Loucy (cell line): ENCODE measurements at regions not wholly inside any gene's neighbourhood (a gene's known extent, or its start where the extent isn't known, plus 50 kb on each side); places are given as distances from the start of the nearest gene placed in this dataset.

Source experiments
- CTCF ChIP-seq: fragments of 200-600 bp; sonication (generic); conservative IDR thresholded peaks from 2 replicates; pipeline ENCODE4 v1.5.1; 2014; ENCODE audit warnings: mild to moderate bottlenecking, antibody characterized with exemption, low read length
- EZH2phosphoT487 ChIP-seq: fragments of 200-600 bp; IDR thresholded peaks from 2 replicates; pipeline ENCODE4 v1.6.1; 2018; ENCODE audit warnings: antibody characterized with exemption, mild to moderate bottlenecking, moderate library complexity, borderline replicate concordance

- no peak for TF ChIP-seq CTCF
- no peak for TF ChIP-seq EZH2phosphoT487
Observed at GRCh38 chr14:54120260-54120659, 163.6 kb upstream of the BMP4 start.
